ENCODE measurements at regions not wholly inside any gene's neighbourhood (a gene's known extent, or its start where the extent isn't known, plus 50 kb on each side); places are given as distances from the start of the nearest gene placed in this dataset.

- Histone ChIP-seq H3K4me3 (ENCODE audit: low read depth, low read length) (no peak overlapping the region), H3K27ac (ENCODE audit: extremely low read depth, low read depth, low read length) (no peak overlapping the region), H3K4me1 (ENCODE audit: control insufficient read depth, insufficient read depth, low read length) (no peaks in the 10 kb centered on the region), H3K9me3 (ENCODE audit: control insufficient read depth, insufficient read depth, low read depth, low read length) (no peaks in the 10 kb centered on the region), H3K36me3 (ENCODE audit: control insufficient read depth in 2 of 2, insufficient read depth in 1 of 2, low read length in 2 of 2) (no peaks in the 10 kb centered on the region)
- ChIA-PET CTCF (interaction anchor here (0.6 to 1.3 kb wide), 3 partner anchors 13 to 216 kb away, joined by 3 to 4 read pairs (median 3); no protein-coding TSS in a partner anchor), POLR2A (no interaction called here)
- TF ChIP-seq ZSCAN5A (tag by site-specific recombination; IDR thresholded peaks at IDR 0.05) (no peak), ZNF280C (tag by site-specific recombination; IDR thresholded peaks at IDR 0.05) (no peak), RBAK (tag by site-specific recombination; IDR thresholded peaks at IDR 0.05) (no peak), ZBTB10 (tag by site-specific recombination; IDR thresholded peaks at IDR 0.05) (no peak), ZNF677 (tag by site-specific recombination; IDR thresholded peaks at IDR 0.05) (no peak), ZNF324 (tag by site-specific recombination; IDR thresholded peaks at IDR 0.05) (no peak), PRDM2 (tag by site-specific recombination; IDR thresholded peaks at IDR 0.05; ENCODE audit: borderline replicate concordance) (no peak), ZNF449 (tag by site-specific recombination; IDR thresholded peaks at IDR 0.05) (no peak), ZBTB7A (tag by site-specific recombination; IDR thresholded peaks at IDR 0.05; ENCODE audit: low read depth) (no peak), ZNF660 (tag by site-specific recombination; IDR thresholded peaks at IDR 0.05) (no peak), ZNF692 (tag by site-specific recombination; IDR thresholded peaks at IDR 0.05) (no peak), ZNF175 (tag by site-specific recombination; IDR thresholded peaks at IDR 0.05) (no peak)
Observed at GRCh38 chr17:78301821-78302213, 58.1 kb downstream of the SOCS3 start.

Measured in HEK293 (cell line).